ENCODE measurements at regions not wholly inside any gene's neighbourhood (a gene's known extent, or its start where the extent isn't known, plus 50 kb on each side); places are given as distances from the start of the nearest gene placed in this dataset.

- TF ChIP-seq, protein P1, sequence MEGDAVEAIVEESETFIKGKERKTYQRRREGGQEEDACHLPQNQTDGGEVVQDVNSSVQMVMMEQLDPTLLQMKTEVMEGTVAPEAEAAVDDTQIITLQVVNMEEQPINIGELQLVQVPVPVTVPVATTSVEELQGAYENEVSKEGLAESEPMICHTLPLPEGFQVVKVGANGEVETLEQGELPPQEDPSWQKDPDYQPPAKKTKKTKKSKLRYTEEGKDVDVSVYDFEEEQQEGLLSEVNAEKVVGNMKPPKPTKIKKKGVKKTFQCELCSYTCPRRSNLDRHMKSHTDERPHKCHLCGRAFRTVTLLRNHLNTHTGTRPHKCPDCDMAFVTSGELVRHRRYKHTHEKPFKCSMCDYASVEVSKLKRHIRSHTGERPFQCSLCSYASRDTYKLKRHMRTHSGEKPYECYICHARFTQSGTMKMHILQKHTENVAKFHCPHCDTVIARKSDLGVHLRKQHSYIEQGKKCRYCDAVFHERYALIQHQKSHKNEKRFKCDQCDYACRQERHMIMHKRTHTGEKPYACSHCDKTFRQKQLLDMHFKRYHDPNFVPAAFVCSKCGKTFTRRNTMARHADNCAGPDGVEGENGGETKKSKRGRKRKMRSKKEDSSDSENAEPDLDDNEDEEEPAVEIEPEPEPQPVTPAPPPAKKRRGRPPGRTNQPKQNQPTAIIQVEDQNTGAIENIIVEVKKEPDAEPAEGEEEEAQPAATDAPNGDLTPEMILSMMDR (IDR thresholded peaks at IDR 0.05) = no peak
- Mint-ChIP-seq H3K27ac (no peak overlapping the region), H3K4me3 (no peak overlapping the region), H3K9me3 (peaks cover 0 to 1% (median 0%) of the 10 kb centered on the region in 7 donors), H3K36me3 (no peaks in the 10 kb centered on the region), H3K27me3 (ENCODE audit: low read depth in 3 of 3) (peaks cover 0 to 1% (median 0%) of the 10 kb centered on the region in 3 donors), H3K4me1 (no peaks in the 10 kb centered on the region)
- Histone ChIP-seq H3K4me1 (ENCODE audit: control insufficient read depth in 1 of 2, insufficient read depth in 2 of 2, low read length in 2 of 2) (no peaks in the 10 kb centered on the region), H3K9me3 (replicated peaks in 1 of 2; ENCODE audit: control insufficient read depth in 1 of 2, insufficient read depth in 1 of 2, low read length in 2 of 2) (no peaks in the 10 kb centered on the region), H3K9ac (ENCODE audit: insufficient read depth, low read length, poor library complexity, severe bottlenecking) (no peak overlapping the region), H4K20me1 (ENCODE audit: insufficient read depth, low read length) (no peaks in the 10 kb centered on the region), H3K79me2 (ENCODE audit: insufficient read depth, low read length) (no peaks in the 10 kb centered on the region), H2AFZ (ENCODE audit: insufficient read depth, low read depth, low read length, poor library complexity, severe bottlenecking) (no peak overlapping the region), H3K27me3 (ENCODE audit: control insufficient read depth in 2 of 2, insufficient read depth in 2 of 2, low read length in 2 of 2) (no peaks in the 10 kb centered on the region), H3K36me3 (replicated peaks in 1 of 2; ENCODE audit: control insufficient read depth in 1 of 2, insufficient read depth in 2 of 2, low read length in 2 of 2) (no peaks in the 10 kb centered on the region), H3K4me2 (replicated peaks; ENCODE audit: extremely low read depth, low read length, poor library complexity, severe bottlenecking) (no peak overlapping the region), H3K4me3 (replicated peaks in 1 of 3; ENCODE audit: low read depth in 2 of 3, low read length in 3 of 3) (no peak overlapping the region), H3K27ac (ENCODE audit: low read depth in 1 of 2, low read length in 2 of 2) (no peak overlapping the region)
- no peak for DNase-seq
- WGBS (ENCODE audit: insufficient coverage) = 100% methylated on average over 1 of the region's 3 CpGs
- intact Hi-C loops (cut with micrococcal nuclease) = no loop called here
Measured at GRCh38 chr6:90758741-90759140, 171.9 kb upstream of the MAP3K7 start.

DNA sequence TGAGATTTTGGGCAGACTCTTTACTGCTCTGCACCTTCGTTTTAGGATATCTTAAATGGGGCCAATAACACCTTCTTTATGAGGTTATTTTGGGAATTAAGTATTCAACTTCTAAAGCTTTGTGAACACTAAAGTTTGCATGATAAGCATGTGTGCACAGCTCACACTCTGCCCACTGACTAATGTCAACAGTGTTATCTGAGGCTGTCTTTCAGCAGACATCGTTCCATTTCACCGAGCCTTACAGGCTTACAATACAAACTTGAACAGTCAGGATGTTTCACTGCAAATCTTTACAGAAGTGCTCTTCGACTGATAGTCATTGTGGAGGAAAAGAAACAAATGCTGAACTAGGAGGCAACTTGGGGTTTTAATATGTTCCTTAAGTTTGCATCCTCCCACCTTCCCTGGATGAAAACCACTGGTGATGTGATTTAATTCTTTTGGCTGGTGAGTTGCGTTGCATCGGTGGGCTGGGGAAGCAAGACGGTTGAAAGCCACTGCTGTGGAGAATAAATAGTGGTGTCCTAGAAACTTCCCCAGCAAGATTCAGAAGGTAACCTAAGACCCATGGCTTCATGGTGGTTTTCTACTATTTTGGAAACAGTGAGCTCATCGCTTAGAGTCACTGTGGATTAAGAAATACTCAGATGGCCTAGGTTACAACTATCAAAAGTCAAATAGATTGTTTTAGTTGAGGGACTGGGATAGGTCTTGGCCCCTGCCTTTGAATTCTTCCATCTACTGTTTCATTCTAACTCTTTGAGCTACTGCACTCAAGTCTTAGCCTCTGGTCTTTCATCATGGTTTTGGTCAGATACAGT lies 167.2 kb upstream of the MAP3K7 start:
- TF ChIP-seq, protein P1 (IDR thresholded peaks at IDR 0.05) = no peak
- no peak overlapping the region for H3K27ac Mint-ChIP-seq
- no peaks in the 10 kb centered on the region for H3K36me3 Mint-ChIP-seq
- Histone ChIP-seq H3K4me1 (ENCODE audit: control insufficient read depth in 1 of 2, insufficient read depth in 2 of 2, low read length in 2 of 2) (no peaks in the 10 kb centered on the region), H2AFZ (ENCODE audit: insufficient read depth, low read depth, low read length, poor library complexity, severe bottlenecking) (no peak overlapping the region), H3K4me2 (replicated peaks; ENCODE audit: extremely low read depth, low read length, poor library complexity, severe bottlenecking) (no peak overlapping the region), H3K36me3 (replicated peaks in 1 of 2; ENCODE audit: control insufficient read depth in 1 of 2, insufficient read depth in 2 of 2, low read length in 2 of 2) (no peaks in the 10 kb centered on the region), H3K4me3 (replicated peaks in 1 of 3; ENCODE audit: low read depth in 2 of 3, low read length in 3 of 3) (no peak overlapping the region), H3K27me3 (ENCODE audit: control insufficient read depth in 2 of 2, insufficient read depth in 2 of 2, low read length in 2 of 2) (no peaks in the 10 kb centered on the region), H3K79me2 (ENCODE audit: insufficient read depth, low read length) (no peaks in the 10 kb centered on the region), H3K9ac (ENCODE audit: insufficient read depth, low read length, poor library complexity, severe bottlenecking) (no peak overlapping the region), H3K27ac (ENCODE audit: low read depth in 1 of 2, low read length in 2 of 2) (no peak overlapping the region), H4K20me1 (ENCODE audit: insufficient read depth, low read length) (no peaks in the 10 kb centered on the region), H3K9me3 (replicated peaks in 1 of 2; ENCODE audit: control insufficient read depth in 1 of 2, insufficient read depth in 1 of 2, low read length in 2 of 2) (no peaks in the 10 kb centered on the region)
- 95% methylated on average over 3 of the region's 8 CpGs for WGBS (ENCODE audit: insufficient coverage)
- peaks cover 0 to 1% (median 1%) of the 10 kb centered on the region in 3 donors for H3K27me3 Mint-ChIP-seq (ENCODE audit: low read depth in 3 of 3)
- DNase-seq = no peak
- H3K9me3 Mint-ChIP-seq = peaks cover 0 to 3% (median 1%) of the 10 kb centered on the region in 7 donors
- intact Hi-C loops (cut with micrococcal nuclease) = no loop called here
- H3K4me3 Mint-ChIP-seq = no peak overlapping the region
- no peaks in the 10 kb centered on the region for H3K4me1 Mint-ChIP-seq
